ENCODE measurements at regions not wholly inside any gene's neighbourhood (a gene's known extent, or its start where the extent isn't known, plus 50 kb on each side); places are given as distances from the start of the nearest gene placed in this dataset.
"Not testable (repeated sequence)": the region's sequence is repeated elsewhere in the genome, so short reads cannot be mapped to it uniquely, and the experiment has no call there.

DNA sequence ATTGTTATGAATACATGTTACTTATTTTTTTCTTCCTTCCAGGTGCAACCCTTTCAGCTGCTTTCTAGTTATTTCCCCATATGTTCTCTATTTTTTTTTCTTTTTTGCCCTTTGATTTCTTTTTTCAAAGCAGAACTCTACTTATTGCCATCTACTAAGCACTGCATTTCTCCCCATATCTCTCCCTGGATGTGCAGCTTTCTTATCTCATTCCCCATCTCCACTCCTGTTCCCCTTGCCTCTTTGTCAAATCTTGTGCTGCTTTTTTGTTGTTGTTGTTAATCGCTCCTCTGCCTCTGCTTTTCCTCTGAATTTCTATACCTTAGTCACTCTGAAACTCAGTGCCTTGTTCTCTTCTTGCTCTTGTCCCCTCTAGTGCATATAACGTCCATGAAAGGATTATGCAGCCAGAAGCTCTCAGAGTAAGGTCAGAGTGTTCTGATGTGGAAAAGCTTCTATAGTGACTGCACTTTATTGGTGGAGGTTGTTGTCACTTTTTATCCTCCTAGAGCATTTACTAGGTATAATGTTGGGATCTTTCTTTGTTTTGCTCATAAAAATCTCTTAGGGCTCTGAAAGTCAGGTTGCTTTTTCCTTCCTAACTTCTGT lies 51.1 kb upstream of the JADE1 start:
- no peak overlapping the region for H3K27ac Mint-ChIP-seq (ENCODE audit: unreplicated experiment)

DNA sequence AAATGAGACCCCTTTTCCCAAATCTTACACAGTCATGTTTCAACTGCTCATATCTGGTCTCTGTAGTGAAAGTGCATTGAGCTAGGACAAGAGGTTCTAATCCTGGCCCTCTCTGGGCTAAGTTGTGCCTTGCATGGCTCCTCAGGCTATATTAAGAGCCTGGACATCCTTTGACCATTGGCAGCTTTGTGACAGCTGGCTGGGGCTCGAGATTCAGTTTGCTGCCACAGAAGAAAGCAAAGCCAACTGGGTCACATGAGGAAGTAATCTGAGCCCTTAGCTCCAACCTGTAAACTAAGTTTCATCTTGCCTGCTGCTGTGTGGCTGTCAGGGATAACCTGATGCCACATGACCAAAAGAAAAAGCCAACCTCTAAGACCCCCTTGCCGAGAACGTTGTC lies 51.8 kb upstream of the JADE1 start:
- TF ChIP-seq, protein P1, sequence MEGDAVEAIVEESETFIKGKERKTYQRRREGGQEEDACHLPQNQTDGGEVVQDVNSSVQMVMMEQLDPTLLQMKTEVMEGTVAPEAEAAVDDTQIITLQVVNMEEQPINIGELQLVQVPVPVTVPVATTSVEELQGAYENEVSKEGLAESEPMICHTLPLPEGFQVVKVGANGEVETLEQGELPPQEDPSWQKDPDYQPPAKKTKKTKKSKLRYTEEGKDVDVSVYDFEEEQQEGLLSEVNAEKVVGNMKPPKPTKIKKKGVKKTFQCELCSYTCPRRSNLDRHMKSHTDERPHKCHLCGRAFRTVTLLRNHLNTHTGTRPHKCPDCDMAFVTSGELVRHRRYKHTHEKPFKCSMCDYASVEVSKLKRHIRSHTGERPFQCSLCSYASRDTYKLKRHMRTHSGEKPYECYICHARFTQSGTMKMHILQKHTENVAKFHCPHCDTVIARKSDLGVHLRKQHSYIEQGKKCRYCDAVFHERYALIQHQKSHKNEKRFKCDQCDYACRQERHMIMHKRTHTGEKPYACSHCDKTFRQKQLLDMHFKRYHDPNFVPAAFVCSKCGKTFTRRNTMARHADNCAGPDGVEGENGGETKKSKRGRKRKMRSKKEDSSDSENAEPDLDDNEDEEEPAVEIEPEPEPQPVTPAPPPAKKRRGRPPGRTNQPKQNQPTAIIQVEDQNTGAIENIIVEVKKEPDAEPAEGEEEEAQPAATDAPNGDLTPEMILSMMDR (conservative IDR thresholded peaks at IDR 0.05), result no peak
- Mint-ChIP-seq H3K27me3 (ENCODE audit: low read depth) (no peaks in the 10 kb centered on the region), H3K9me3 (no peaks in the 10 kb centered on the region), H3K27ac (ENCODE audit: unreplicated experiment) (no peak overlapping the region), H3K36me3 (ENCODE audit: low read depth) (no peaks in the 10 kb centered on the region), H3K4me1 (peaks cover 9% of the 10 kb centered on the region), H3K4me3 (no peak overlapping the region)
- no peak for DNase-seq (ENCODE audit: low read depth, low spot score)

More for the DNA sequence above, 51.1 kb upstream of the JADE1 start:
- H3K4me3 Mint-ChIP-seq, result no peak overlapping the region
- no peaks in the 10 kb centered on the region for H3K9me3 Mint-ChIP-seq
- TF ChIP-seq, protein P1 (conservative IDR thresholded peaks at IDR 0.05), result no peak
- H3K4me1 Mint-ChIP-seq, result peaks cover 9% of the 10 kb centered on the region
- H3K36me3 Mint-ChIP-seq (ENCODE audit: low read depth), result no peaks in the 10 kb centered on the region
- DNase-seq (ENCODE audit: low read depth, low spot score), result no peak
- no peaks in the 10 kb centered on the region for H3K27me3 Mint-ChIP-seq (ENCODE audit: low read depth)

DNA sequence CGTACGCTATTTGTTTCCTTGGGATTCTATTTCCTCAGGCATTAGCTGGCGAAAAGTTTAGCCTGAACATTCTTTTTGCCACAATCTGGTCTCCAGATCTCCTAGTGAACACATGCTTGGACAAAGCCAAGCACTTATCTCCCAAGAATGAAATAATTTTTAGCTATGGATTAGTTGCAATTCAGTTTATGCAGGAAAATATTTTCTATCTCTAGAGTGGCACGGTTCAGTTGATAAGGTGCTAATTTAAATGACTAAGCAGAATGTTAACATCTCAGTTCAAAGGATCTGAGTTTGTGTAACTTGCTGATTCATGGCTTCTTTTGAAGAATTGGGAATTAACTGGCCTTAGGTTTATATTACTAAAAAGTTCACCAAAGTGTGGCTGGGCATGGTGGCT lies 58.1 kb upstream of the JADE1 start:
- H3K4me3 Mint-ChIP-seq, result no peak overlapping the region
- no peaks in the 10 kb centered on the region for H3K4me1 Mint-ChIP-seq
- H3K27me3 Mint-ChIP-seq (ENCODE audit: low read depth), result no peaks in the 10 kb centered on the region
- TF ChIP-seq, protein P1 (conservative IDR thresholded peaks at IDR 0.05), result no peak
- H3K36me3 Mint-ChIP-seq (ENCODE audit: low read depth), result no peaks in the 10 kb centered on the region
- H3K9me3 Mint-ChIP-seq, result no peaks in the 10 kb centered on the region
- no peak overlapping the region for H3K27ac Mint-ChIP-seq (ENCODE audit: unreplicated experiment)
- DNase-seq (ENCODE audit: low read depth, low spot score), result no peak

DNA sequence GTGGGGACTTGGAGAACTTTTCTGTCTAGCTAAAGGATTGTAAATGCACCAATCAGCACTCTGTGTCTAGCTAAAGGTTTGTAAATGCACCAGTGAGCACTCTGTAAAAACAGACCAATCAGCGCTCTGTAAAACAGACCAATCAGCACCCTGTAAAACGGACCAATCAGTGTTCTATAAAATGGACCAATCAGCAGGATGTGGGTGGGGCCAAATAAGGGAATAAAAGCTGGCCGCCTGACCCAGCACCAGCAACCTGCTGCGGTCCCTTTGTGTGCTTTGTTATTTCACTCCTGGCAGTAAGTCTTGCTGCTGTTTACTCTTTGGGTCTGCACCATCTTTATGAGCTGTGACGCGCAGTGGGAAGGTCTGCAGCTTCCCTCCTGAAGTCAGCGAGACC lies 67.8 kb upstream of the JADE1 start:
- not testable (repeated sequence) for H3K27me3 Mint-ChIP-seq (ENCODE audit: low read depth); H3K4me1 Mint-ChIP-seq; DNase-seq (ENCODE audit: low read depth, low spot score); H3K36me3 Mint-ChIP-seq (ENCODE audit: low read depth); H3K27ac Mint-ChIP-seq (ENCODE audit: unreplicated experiment); H3K4me3 Mint-ChIP-seq; H3K9me3 Mint-ChIP-seq

DNA sequence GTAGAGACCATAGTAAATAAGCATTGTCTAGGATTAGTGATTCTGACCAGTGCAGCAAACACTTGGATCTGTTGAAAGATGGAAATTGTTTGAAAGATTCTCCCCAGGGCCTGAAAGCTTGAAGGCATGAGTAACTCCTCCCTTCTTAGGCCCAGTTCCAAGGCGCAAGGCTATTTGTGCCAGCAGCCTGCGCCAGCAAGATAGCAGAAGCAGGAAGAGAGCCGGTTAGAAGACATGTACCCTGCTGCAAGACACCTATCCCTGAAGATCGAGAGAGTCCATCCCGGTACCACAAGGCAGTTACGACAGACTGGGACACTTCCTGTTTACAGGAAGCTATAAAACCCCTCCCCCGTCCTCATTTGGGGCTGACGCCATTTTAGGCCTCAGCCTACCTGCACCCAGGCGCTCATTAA lies 72.4 kb upstream of the JADE1 start:
- H3K36me3 Mint-ChIP-seq (ENCODE audit: low read depth), result no peaks in the 10 kb centered on the region
- H3K27ac Mint-ChIP-seq (ENCODE audit: unreplicated experiment), result no peak overlapping the region
- H3K27me3 Mint-ChIP-seq (ENCODE audit: low read depth), result no peaks in the 10 kb centered on the region
- no peak for DNase-seq (ENCODE audit: low read depth, low spot score)
- no peak overlapping the region for H3K4me3 Mint-ChIP-seq
- H3K4me1 Mint-ChIP-seq, result no peaks in the 10 kb centered on the region
- TF ChIP-seq, protein P1 (conservative IDR thresholded peaks at IDR 0.05), result no peak
- H3K9me3 Mint-ChIP-seq, result peaks cover 4% of the 10 kb centered on the region

DNA sequence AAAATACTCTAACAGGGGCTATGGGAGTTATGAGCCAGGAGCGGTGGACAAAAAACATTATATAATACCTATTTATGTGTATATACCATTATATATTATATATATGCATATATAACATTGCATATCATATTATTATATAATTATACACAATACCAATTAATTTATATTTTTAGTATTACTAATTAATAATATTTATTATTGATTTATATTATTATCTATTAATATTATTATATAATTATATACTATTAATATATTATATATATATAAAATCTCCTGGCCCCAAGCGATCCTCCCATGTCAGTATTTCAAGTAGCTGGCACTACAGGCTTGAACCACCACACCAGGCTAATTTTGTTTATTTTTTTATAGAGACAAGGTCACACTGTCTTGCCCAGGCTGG lies 73.8 kb upstream of the JADE1 start:
- no peak for DNase-seq (ENCODE audit: low read depth, low spot score)
- Mint-ChIP-seq H3K27me3 (ENCODE audit: low read depth) (no peaks in the 10 kb centered on the region), H3K9me3 (peaks cover 2% of the 10 kb centered on the region), H3K4me1 (no peaks in the 10 kb centered on the region), H3K36me3 (ENCODE audit: low read depth) (no peaks in the 10 kb centered on the region), H3K27ac (ENCODE audit: unreplicated experiment) (no peak overlapping the region), H3K4me3 (no peak overlapping the region)
- TF ChIP-seq, protein P1 (conservative IDR thresholded peaks at IDR 0.05), result no peak

All from neural crest cell (in vitro differentiated cells).